Erythroblast (primary cell): ENCODE measurements at regions not wholly inside any gene's neighbourhood (a gene's known extent, or its start where the extent isn't known, plus 50 kb on each side); places are given as distances from the start of the nearest gene placed in this dataset.

Source experiments
- GATA1 ChIP-seq: IDR thresholded peaks from 2 replicates; pipeline ENCODE4 v1.6.1; 2011; ENCODE audit warnings: low read depth, mild to moderate bottlenecking, control low read depth, low read length, moderate library complexity
- POLR2A ChIP-seq: IDR thresholded peaks from 2 replicates; pipeline ENCODE4 v1.6.1; 2011; ENCODE audit warnings: mild to moderate bottlenecking, low read length

DNA sequence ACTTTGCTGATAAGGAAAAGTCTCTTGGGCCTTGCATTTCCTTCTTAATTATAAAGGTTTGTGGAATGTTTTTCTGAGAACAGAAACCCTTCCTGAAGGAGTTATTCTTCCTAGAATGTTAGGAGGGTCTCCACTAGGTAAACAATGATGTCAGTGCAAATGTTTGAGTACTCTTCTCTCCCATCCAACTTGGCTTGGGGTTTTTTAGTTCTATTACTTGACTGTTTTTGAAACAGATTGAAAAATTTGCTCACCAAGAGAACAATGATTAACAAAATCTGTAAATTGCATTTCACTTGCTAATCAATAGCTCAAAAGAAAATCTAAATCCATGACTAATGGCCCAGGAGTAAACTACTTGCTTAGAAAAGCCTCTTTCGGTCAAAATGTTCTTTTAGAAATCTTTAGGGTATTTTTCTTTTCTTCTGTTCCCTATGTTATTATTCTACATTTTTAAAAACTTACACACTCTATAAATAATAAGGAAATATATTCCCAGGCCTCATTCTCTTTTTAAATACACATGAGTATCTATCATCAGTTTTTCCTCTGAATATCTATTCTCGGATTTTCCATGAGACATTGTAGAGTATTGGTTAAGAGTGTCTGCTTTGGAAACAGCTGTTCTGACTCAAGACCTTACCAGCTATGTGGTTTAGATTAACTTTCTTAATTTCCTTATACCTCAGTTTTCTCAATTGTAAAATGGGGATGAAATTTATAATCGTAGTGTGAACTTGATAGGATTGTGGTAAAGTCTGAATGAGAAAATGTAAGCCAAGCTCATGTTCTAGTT, 234.2 kb upstream of the CITED2 start:
- TF ChIP-seq POLR2A (no peak), GATA1 (no peak)
